ENCODE measurements at regions not wholly inside any gene's neighbourhood (a gene's known extent, or its start where the extent isn't known, plus 50 kb on each side); places are given as distances from the start of the nearest gene placed in this dataset.

- DNase-seq = no peak
Observed at GRCh38 chr4:25580633-25581467, 74.8 kb upstream of the SLC34A2 start.

GRCh38 chr4:25585901-25586523 is 69.6 kb upstream of the SLC34A2 start:
- DNase-seq = no peak

DNA sequence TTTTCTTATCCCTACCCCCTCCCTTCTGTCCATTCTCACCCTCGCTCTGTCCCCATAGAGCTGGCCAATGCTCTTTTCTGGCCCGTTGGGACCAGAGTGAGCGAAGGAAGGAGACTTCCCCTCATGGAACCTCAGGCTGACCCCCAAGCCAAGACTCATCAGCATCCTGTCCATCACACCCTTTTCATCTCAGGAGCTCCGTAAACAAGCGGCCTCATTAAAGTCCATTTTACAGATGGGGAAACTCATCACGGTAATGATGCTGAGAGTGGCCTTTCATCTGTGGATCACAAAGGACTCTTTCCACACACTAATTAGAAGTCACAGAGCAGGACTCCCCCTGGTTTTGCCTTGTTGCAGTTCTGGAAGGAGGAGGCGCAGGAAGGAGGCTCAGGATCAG is 67.4 kb upstream of the SLC34A2 start:
- no peak for DNase-seq

DNA sequence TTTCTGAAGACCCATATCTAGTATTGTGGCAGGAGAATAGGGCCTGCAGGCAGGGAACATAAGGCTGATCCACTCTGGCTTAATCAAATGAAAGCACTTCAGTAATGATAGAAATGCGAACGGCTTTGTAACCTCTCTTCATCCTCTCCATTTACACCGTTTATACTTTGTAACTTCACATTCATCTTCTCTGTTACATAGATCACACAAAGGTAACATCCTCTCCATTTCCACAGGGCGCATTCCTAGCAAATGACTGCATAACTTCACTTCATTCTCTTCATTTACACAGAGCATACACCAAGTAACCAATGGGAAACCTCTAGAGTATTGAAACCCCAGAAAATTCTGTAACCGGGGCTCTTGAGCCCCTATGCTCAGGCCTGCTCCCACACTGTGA is 65.5 kb upstream of the SLC34A2 start:
- no peak for DNase-seq

GRCh38 chr4:25592736-25593135 is 62.9 kb upstream of the SLC34A2 start:
- no peak for DNase-seq
